Thyroid gland (tissue), 4 donors: ENCODE measurements at regions not wholly inside any gene's neighbourhood (a gene's known extent, or its start where the extent isn't known, plus 50 kb on each side); places are given as distances from the start of the nearest gene placed in this dataset.

Experiments
- CTCF ChIP-seq, 6 experiments: fragments of 200-600 bp in 3 of 6; fragments of 450-650 bp in 3 of 6; sonication (generic) in 3 of 6; IDR thresholded peaks; one replicate each; pipeline ENCODE4 v1.5.1; 2016 to 2019; ENCODE audit warnings: antibody characterized with exemption in 6 of 6, mild to moderate bottlenecking in 2 of 6, inconsistent platforms in 1 of 6, moderate library complexity in 1 of 6
- POLR2A ChIP-seq, 2 donors: fragments of 450-650 bp; IDR thresholded peaks; one replicate each; pipeline ENCODE4 v1.6.1; 2017; ENCODE audit warnings: antibody characterized with exemption in 2 of 2, mild to moderate bottlenecking in 2 of 2, moderate library complexity in 1 of 2

DNA sequence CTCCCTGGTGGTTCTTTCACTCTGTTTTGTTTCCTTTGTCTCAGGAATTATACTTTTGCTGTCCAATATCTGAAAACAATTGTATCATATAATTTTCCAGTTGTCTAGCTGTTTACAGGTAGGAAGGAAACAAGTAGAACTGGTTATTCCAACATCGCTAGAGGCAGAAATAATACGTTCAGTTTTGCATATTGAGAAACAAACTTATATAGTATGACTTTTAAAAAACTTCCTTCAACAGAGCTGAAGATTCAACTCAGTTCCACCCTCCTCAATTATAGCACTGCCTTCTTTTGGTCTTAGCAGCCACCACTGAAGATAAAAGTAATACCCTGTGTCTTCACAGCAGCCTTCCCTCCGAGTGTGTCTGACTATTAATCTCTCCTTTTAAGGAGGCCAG, 214.3 kb downstream of the EFCAB11 start:
- no peak for TF ChIP-seq CTCF (IDR thresholded peaks at IDR 0.05)
- no peak for TF ChIP-seq POLR2A (IDR thresholded peaks at IDR 0.05)
